ENCODE measurements at regions not wholly inside any gene's neighbourhood (a gene's known extent, or its start where the extent isn't known, plus 50 kb on each side); places are given as distances from the start of the nearest gene placed in this dataset.

DNA sequence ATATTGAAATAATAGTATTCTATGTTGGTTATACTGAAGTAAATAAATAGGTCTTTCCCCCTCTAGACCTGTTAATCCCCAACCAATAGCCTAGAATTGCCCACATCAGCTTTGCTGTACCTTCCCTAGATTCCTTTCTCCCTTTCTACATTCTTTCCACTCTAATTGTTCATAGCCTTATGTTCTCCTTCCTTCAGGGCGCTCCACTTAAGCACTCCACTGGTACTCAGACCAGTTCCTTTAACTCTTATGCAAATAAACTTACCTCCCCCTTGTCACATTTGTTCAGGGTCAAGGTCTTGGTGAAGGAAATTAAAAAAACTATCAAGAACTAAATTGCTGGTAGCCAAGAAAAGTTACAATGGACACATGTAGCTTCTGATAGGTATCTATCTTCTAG, 294.8 kb downstream of the UTP18 start:
- H3K36me3 Mint-ChIP-seq (ENCODE audit: low read depth), result no peaks in the 10 kb centered on the region
- H3K27ac Mint-ChIP-seq, result no peak overlapping the region
- no peaks in the 10 kb centered on the region for H3K9me3 Mint-ChIP-seq
- H3K27me3 Mint-ChIP-seq (ENCODE audit: low read depth), result peaks cover 7% of the 10 kb centered on the region
- H3K4me3 Mint-ChIP-seq, result no peak overlapping the region
- H3K4me1 Mint-ChIP-seq (ENCODE audit: low read depth), result no peaks in the 10 kb centered on the region

DNA sequence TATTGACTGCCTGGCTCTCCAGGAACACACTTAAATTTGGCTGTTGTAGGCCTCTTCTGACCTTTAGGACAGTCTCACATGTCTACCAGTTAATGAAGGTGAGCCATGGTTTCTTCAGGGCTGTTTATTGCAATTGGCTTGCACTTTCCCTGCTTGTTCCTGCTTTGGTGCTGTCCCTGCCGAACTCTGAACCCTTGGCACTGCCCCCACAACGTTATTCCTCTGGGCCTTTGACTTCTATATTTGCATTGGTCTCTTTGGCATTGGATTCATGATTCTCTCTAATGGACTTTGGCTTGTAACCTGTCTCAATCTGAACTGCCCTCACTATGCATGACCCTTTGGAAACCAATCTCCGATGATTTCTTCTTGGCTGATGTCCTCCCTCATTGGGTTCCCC, 299.4 kb downstream of the UTP18 start:
- H3K4me3 Mint-ChIP-seq, result no peak overlapping the region
- H3K27me3 Mint-ChIP-seq (ENCODE audit: low read depth), result peaks cover 22% of the 10 kb centered on the region
- H3K4me1 Mint-ChIP-seq (ENCODE audit: low read depth), result no peaks in the 10 kb centered on the region
- no peaks in the 10 kb centered on the region for H3K9me3 Mint-ChIP-seq
- no peaks in the 10 kb centered on the region for H3K36me3 Mint-ChIP-seq (ENCODE audit: low read depth)
- no peak overlapping the region for H3K27ac Mint-ChIP-seq

DNA sequence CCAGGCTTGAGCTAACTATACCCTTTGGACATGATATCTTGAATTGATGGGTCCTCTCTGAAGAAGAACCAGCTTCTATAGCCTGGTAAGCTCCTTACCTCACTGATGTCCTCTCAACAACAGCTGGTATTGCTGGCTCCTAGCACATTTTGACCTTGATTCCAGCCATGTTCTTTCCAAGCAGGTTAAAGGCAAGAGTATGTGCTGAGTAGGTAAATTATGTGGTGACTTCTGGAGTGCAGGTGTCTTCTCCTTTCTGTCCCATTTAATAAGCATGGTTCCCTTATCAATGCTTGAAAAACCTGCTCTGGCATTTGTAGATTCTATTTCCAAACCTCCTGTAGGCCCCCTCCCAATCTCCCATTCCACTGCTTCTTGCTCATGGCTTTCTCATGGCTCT, 300.1 kb downstream of the UTP18 start:
- Mint-ChIP-seq H3K27me3 (ENCODE audit: low read depth) (peaks cover 19% of the 10 kb centered on the region), H3K36me3 (ENCODE audit: low read depth) (no peaks in the 10 kb centered on the region), H3K4me3 (no peak overlapping the region), H3K9me3 (no peaks in the 10 kb centered on the region), H3K4me1 (ENCODE audit: low read depth) (no peaks in the 10 kb centered on the region), H3K27ac (no peak overlapping the region)

DNA sequence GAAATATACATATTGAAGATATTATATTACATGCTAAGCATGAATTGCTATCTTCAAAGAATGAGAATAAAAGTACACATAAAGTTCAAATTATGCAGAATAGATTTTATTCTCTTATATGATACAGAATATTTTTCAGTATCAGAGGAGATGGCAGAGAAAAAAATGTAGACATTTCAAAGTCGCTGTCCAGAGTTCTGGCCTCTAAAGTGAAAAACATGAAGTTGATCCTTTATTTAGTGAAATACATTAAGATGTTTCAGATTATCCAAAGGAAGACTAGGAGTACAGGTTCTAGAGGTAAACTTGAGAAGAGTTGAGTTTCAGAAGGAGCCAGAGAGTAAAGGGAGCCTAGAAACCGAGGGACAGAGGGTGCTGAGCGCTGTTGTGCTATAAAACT, 303.6 kb downstream of the UTP18 start:
- Mint-ChIP-seq H3K4me3 (no peak overlapping the region), H3K27me3 (ENCODE audit: low read depth) (peaks cover 17% of the 10 kb centered on the region), H3K4me1 (ENCODE audit: low read depth) (no peaks in the 10 kb centered on the region), H3K27ac (no peak overlapping the region), H3K36me3 (ENCODE audit: low read depth) (no peaks in the 10 kb centered on the region), H3K9me3 (no peaks in the 10 kb centered on the region)

DNA sequence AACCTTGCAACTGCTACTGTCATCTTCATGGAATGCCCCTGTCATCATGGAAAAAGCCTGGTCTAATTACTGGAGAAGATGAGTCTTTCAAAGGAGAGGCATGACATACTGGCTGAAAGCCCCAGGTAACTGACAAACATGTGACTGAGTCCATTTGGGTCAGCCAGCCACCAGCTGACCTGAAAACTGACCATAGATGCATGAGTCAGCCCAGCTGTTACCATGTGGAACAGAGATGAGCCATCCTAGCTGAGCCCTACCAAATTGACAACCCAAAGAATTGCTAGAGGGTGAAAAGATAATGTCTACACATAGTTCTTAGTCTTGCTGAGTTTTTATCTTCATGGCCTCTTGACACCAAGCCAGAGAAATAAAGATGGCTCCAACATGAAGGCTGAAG, 311.8 kb downstream of the UTP18 start:
- no peaks in the 10 kb centered on the region for H3K27me3 Mint-ChIP-seq (ENCODE audit: low read depth)
- H3K36me3 Mint-ChIP-seq (ENCODE audit: low read depth), result no peaks in the 10 kb centered on the region
- no peak overlapping the region for H3K4me3 Mint-ChIP-seq
- no peaks in the 10 kb centered on the region for H3K4me1 Mint-ChIP-seq (ENCODE audit: low read depth)
- peaks cover 6% of the 10 kb centered on the region for H3K9me3 Mint-ChIP-seq
- no peak overlapping the region for H3K27ac Mint-ChIP-seq

All from T-helper 1 cell treated with Interleukin-12 subunit alpha and Interleukin-12 subunit beta and Interleukin-4 antibody, amounts not matched to agents 30 μg/mL and 1 μg/mL, for 36 hours (primary cell).